Neural crest cell (in vitro differentiated cells): ENCODE measurements at regions not wholly inside any gene's neighbourhood (a gene's known extent, or its start where the extent isn't known, plus 50 kb on each side); places are given as distances from the start of the nearest gene placed in this dataset.

Experiments used
- DNase-seq: peaks from one replicate; pipeline ENCODE4 v3.0.0; 2021; ENCODE audit warnings: low read depth, mixed read lengths, low spot score
- H3K27ac Mint-ChIP-seq: one replicate; pipeline ENCODE4 v1.8.0; 2021; ENCODE audit warnings: mild to moderate bottlenecking, mixed read lengths; ENCODE audit not compliant: unreplicated experiment
- H3K27me3 Mint-ChIP-seq: 2 replicates; pipeline ENCODE4 v1.8.0; 2021; ENCODE audit warnings: low read depth, mild to moderate bottlenecking, mixed read lengths
- H3K36me3 Mint-ChIP-seq: 2 replicates; pipeline ENCODE4 v1.8.0; 2021; ENCODE audit warnings: low read depth, mild to moderate bottlenecking, mixed read lengths
- H3K4me1 Mint-ChIP-seq: 2 replicates; pipeline ENCODE4 v1.8.0; 2021; ENCODE audit warnings: mixed read lengths
- H3K4me3 Mint-ChIP-seq: one replicate; pipeline ENCODE4 v1.8.0; 2021; ENCODE audit warnings: mild to moderate bottlenecking, mixed read lengths
- H3K9me3 Mint-ChIP-seq: 2 replicates; pipeline ENCODE4 v1.8.0; 2021; ENCODE audit warnings: mixed read lengths
- CTCF ChIP-seq: fragments of 200-600 bp; sonication (generic); conservative IDR thresholded peaks from 2 replicates; pipeline ENCODE4 v1.5.0; 2021; ENCODE audit warnings: antibody characterized with exemption, mild to moderate bottlenecking

DNA sequence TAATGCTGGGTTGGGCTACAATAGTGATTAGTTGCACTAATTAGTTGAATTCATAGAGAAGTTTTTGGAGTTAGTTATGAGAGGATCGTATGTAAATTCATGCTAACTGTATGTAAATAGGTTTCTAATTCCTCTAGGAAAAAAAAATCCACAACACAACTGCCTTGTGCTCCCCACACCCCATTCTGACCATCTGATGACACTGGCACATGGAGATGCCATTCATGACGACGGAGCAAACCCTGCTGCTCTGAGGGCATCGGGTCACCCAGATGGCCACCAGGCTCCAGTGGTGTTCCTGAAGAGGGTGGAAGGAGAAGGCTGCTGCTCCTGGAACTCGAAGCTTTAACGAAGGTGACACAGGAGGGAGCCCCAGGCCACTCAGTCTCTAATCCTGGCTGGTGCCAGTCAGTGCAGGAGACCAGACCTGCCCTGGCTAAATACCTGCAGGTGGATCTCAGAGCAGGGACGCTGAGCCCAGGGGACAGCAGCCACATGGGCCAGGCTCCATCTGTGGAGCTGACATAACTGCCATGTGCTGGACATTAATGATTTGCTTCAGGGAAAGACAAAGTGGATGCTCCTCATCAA, 90.3 kb downstream of the FAM50B start:
- Mint-ChIP-seq H3K27ac (no peak overlapping the region), H3K27me3 (peaks cover 3% of the 10 kb centered on the region), H3K9me3 (no peaks in the 10 kb centered on the region), H3K36me3 (no peaks in the 10 kb centered on the region), H3K4me3 (no peak overlapping the region), H3K4me1 (no peaks in the 10 kb centered on the region)
- no peak for TF ChIP-seq CTCF
- DNase-seq = no peak

DNA sequence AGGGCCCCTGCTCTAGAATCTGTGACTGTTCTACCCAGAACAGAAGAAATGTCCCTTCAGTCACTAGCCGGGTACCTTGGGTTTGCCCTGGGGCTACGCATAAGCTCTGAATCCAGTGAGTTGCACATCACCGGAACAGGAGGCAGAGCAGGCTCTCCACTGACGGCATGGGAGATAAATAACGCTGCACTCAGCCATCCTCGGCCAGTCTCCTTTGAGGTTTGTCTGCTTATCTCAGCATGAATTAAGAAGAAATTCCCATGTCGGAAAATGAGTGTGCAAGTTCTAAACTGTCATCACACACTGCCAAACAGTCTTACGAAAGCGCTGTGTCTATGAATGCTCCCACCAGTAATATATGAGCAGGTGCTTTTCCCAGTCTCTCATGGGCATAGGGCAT, 90.8 kb downstream of the FAM50B start:
- no peaks in the 10 kb centered on the region for H3K4me1 Mint-ChIP-seq
- H3K4me3 Mint-ChIP-seq = no peak overlapping the region
- no peaks in the 10 kb centered on the region for H3K36me3 Mint-ChIP-seq
- H3K27ac Mint-ChIP-seq = no peak overlapping the region
- DNase-seq = no peak
- peaks cover 3% of the 10 kb centered on the region for H3K27me3 Mint-ChIP-seq
- no peak for TF ChIP-seq CTCF
- no peaks in the 10 kb centered on the region for H3K9me3 Mint-ChIP-seq

GRCh38 chr6:3940703-3941102, 91.5 kb downstream of the FAM50B start:
- H3K36me3 Mint-ChIP-seq = no peaks in the 10 kb centered on the region
- peaks cover 3% of the 10 kb centered on the region for H3K27me3 Mint-ChIP-seq
- no peaks in the 10 kb centered on the region for H3K9me3 Mint-ChIP-seq
- no peaks in the 10 kb centered on the region for H3K4me1 Mint-ChIP-seq
- no peak for DNase-seq
- H3K4me3 Mint-ChIP-seq = no peak overlapping the region
- no peak overlapping the region for H3K27ac Mint-ChIP-seq
- no peak for TF ChIP-seq CTCF

DNA sequence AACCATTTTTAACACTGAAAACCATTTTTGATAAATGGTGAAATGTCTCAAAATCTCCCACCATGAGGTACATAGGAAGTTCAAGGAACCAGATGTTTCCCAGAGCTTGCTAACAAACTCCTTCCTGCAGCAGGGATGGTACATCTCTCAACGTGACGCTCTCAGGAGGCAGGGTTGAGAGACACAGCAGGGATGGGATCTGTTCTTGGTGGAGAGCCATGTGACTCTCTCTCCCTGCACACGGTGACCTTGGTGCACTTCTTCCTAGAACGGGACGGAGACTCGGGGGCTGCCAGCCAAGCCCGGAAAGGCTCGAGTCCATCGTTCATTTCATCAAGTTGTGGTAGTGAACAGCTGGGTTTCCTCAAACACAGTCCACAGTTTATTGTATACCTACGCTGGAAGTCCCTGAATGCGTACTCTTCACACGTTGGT, 94.2 kb downstream of the FAM50B start:
- H3K36me3 Mint-ChIP-seq = no peaks in the 10 kb centered on the region
- no peak for DNase-seq
- H3K4me1 Mint-ChIP-seq = no peaks in the 10 kb centered on the region
- no peak for TF ChIP-seq CTCF
- no peak overlapping the region for H3K4me3 Mint-ChIP-seq
- no peak overlapping the region for H3K27ac Mint-ChIP-seq
- H3K9me3 Mint-ChIP-seq = no peaks in the 10 kb centered on the region
- H3K27me3 Mint-ChIP-seq = peaks cover 7% of the 10 kb centered on the region

GRCh38 chr6:3944246-3944645, 95.1 kb downstream of the FAM50B start:
- no peak for DNase-seq
- no peaks in the 10 kb centered on the region for H3K36me3 Mint-ChIP-seq
- H3K9me3 Mint-ChIP-seq = no peaks in the 10 kb centered on the region
- no peaks in the 10 kb centered on the region for H3K4me1 Mint-ChIP-seq
- no peak for TF ChIP-seq CTCF
- H3K27me3 Mint-ChIP-seq = peaks cover 12% of the 10 kb centered on the region
- no peak overlapping the region for H3K27ac Mint-ChIP-seq
- H3K4me3 Mint-ChIP-seq = no peak overlapping the region
